B cell (primary cell): ENCODE measurements at regions not wholly inside any gene's neighbourhood (a gene's known extent, or its start where the extent isn't known, plus 50 kb on each side); places are given as distances from the start of the nearest gene placed in this dataset.
"Not testable (repeated sequence)": the region's sequence is repeated elsewhere in the genome, so short reads cannot be mapped to it uniquely, and the experiment has no call there.

Experiments used
- ATAC-seq: fragments of 200-7000 bp; cut with Tn5 transposase; one replicate; pipeline ENCODE4 v1.10.0; 2021; ENCODE audit warnings: low read depth, mild to moderate bottlenecking, moderate number of reproducible peaks, moderate library complexity
- CTCF ChIA-PET: fragments of 350-600 bp; sonication (Branson Sonifier 250); formaldehyde crosslinking; loops from one replicate; lab custom pipeline; 2021; ENCODE audit warnings: antibody characterized with exemption, inconsistent platforms; lab: Charles Lee
- POLR2A ChIA-PET: fragments of 350-600 bp; sonication (Branson Sonifier 250); formaldehyde crosslinking; loops from one replicate; lab custom pipeline; 2021; ENCODE audit warnings: antibody characterized with exemption; lab: Charles Lee
- DNase-seq: peaks from one replicate; pipeline ENCODE4 v3.0.0; 2013
- H2AFZ ChIP-seq: 2 replicates; pipeline ENCODE4 v1.6.1; 2012; ENCODE audit warnings: mild to moderate bottlenecking, low read depth, low read length; ENCODE audit not compliant: insufficient read depth, poor library complexity, severe bottlenecking
- H3K27ac ChIP-seq, 2 donors: 1 replicate in 1 of 2; 2 replicates in 1 of 2; pipeline ENCODE4 v1.5.1; 2012 to 2013; ENCODE audit warnings: low read length in 2 of 2, mild to moderate bottlenecking in 2 of 2, moderate library complexity in 1 of 2
- H3K27me3 ChIP-seq, 4 experiments: fragments of 200-600 bp in 1 of 4; sonication (generic) in 1 of 4; replicated peaks in 1 of 4; 1 replicate in 2 of 4; 2 replicates in 2 of 4; pipeline versions ENCODE4 v1.6.1 to v1.7.0; 2013 to 2016; ENCODE audit warnings: low read length in 3 of 4, mild to moderate bottlenecking in 2 of 4, mixed read lengths in 1 of 4, moderate library complexity in 1 of 4; ENCODE audit not compliant: insufficient read depth in 4 of 4, control insufficient read depth in 3 of 4; ENCODE audit errors: control extremely low read depth in 1 of 4
- H3K36me3 ChIP-seq, 2 experiments: replicated peaks in 1 of 2; 1 replicate in 1 of 2; 2 replicates in 1 of 2; pipeline versions ENCODE4 v1.6.1 to v1.7.1; 2013; ENCODE audit warnings: low read length in 1 of 2; ENCODE audit not compliant: insufficient read depth in 2 of 2, control insufficient read depth in 1 of 2; ENCODE audit errors: control extremely low read depth in 1 of 2, extremely low read depth in 1 of 2
- H3K4me1 ChIP-seq, 2 donors: fragments of 200-600 bp in 1 of 2; sonication (generic) in 1 of 2; 1 replicate in 1 of 2; 2 replicates in 1 of 2; pipeline versions ENCODE4 v1.5.1 to v1.6.1; 2013 to 2017; ENCODE audit warnings: low read length in 2 of 2; ENCODE audit not compliant: control insufficient read depth in 2 of 2, insufficient read depth in 2 of 2
- H3K4me2 ChIP-seq: replicated peaks from 2 replicates; pipeline ENCODE3; 2012; ENCODE audit warnings: mild to moderate bottlenecking, low read depth, low read length; ENCODE audit not compliant: poor library complexity, severe bottlenecking
- H3K4me3 ChIP-seq, 5 experiments: fragments of 200-600 bp in 1 of 5; sonication (generic) in 1 of 5; 1 replicate in 3 of 5; 2 replicates in 2 of 5; pipeline versions ENCODE4 v1.5.1 to v1.7.0; 2011 to 2016; ENCODE audit warnings: low read length in 4 of 5, mild to moderate bottlenecking in 4 of 5, low read depth in 2 of 5, control low read depth in 1 of 5, moderate library complexity in 1 of 5; ENCODE audit not compliant: insufficient read depth in 1 of 5; ENCODE audit errors: control extremely low read depth in 1 of 5, extremely low read depth in 1 of 5
- H3K79me2 ChIP-seq: fragments of 200-600 bp; sonication (generic); one replicate; pipeline ENCODE4 v1.6.0; 2016; ENCODE audit warnings: low read length; ENCODE audit not compliant: control insufficient read depth, insufficient read depth
- H3K9ac ChIP-seq: fragments of 200-600 bp; sonication (generic); 2 replicates; pipeline ENCODE4 v1.6.1; 2017; ENCODE audit warnings: mild to moderate bottlenecking, low read length, moderate library complexity
- H3K9me3 ChIP-seq, 3 donors: one replicate each; pipeline versions ENCODE4 v1.6.1 to v1.7.1; 2013; ENCODE audit warnings: low read length in 2 of 3; ENCODE audit not compliant: control insufficient read depth in 2 of 3, insufficient read depth in 1 of 3; ENCODE audit errors: control extremely low read depth in 1 of 3
- H4K20me1 ChIP-seq: 2 replicates; pipeline ENCODE4 v1.6.0; 2012; ENCODE audit warnings: mild to moderate bottlenecking, low read length; ENCODE audit not compliant: insufficient read depth, control insufficient read depth, poor library complexity, severe bottlenecking
- H3K27ac Mint-ChIP-seq: one replicate; pipeline ENCODE4 v1.8.0; 2021; ENCODE audit warnings: mixed read lengths
- H3K27me3 Mint-ChIP-seq: one replicate; pipeline ENCODE4 v1.8.0; 2021; ENCODE audit warnings: mixed read lengths
- H3K4me1 Mint-ChIP-seq: one replicate; pipeline ENCODE4 v1.8.0; 2021; ENCODE audit warnings: mixed read lengths
- H3K4me3 Mint-ChIP-seq: one replicate; pipeline ENCODE4 v1.8.0; 2021; ENCODE audit warnings: mixed read lengths
- H3K9me3 Mint-ChIP-seq: one replicate; pipeline ENCODE4 v1.8.0; 2022; ENCODE audit warnings: mixed read lengths; ENCODE audit not compliant: insufficient read depth
- EZH2 ChIP-seq: IDR thresholded peaks from 2 replicates; pipeline ENCODE4 v1.6.1; 2012; ENCODE audit warnings: borderline replicate concordance, low read depth, mild to moderate bottlenecking, moderate library complexity, low read length; ENCODE audit not compliant: insufficient read depth, poor library complexity, severe bottlenecking
- WGBS: methylation state at CpG from one replicate; pipeline ENCODE4 v1.1.5; 2013; ENCODE audit warnings: missing lambda C conversion rate; ENCODE audit not compliant: insufficient coverage; 5-methylcytosine and 5-hydroxymethylcytosine counted together
- intact Hi-C: fragments of 100-400 bp; cut with micrococcal nuclease; formaldehyde crosslinking; loops from one replicate; pipeline ENCODE4 v1.10.0; 2022
- TF ChIP-seq, protein P1 (sequence below): fragments of 200-600 bp; IDR thresholded peaks from one replicate; pipeline ENCODE4 v1.8.0; 2022; ENCODE audit warnings: antibody characterized with exemption, mild to moderate bottlenecking

GRCh38 chr7:83814480-83814879, 165.5 kb upstream of the SEMA3E start:
- H3K4me3 ChIP-seq: no peak overlapping the region
- no peaks in the 10 kb centered on the region for H3K79me2 ChIP-seq
- no peak overlapping the region for H3K27ac ChIP-seq
- H3K4me1 ChIP-seq: no peaks in the 10 kb centered on the region
- H3K9me3 ChIP-seq: no peaks in the 10 kb centered on the region
- H3K4me2 ChIP-seq: no peak overlapping the region
- H2AFZ ChIP-seq: no peak overlapping the region
- no peak overlapping the region for H3K27ac Mint-ChIP-seq
- no peaks in the 10 kb centered on the region for H3K27me3 Mint-ChIP-seq
- no CpG with 5 or more reads among the region's 1 CpG for WGBS
- no peak for DNase-seq
- H4K20me1 ChIP-seq: no peaks in the 10 kb centered on the region
- no peak for ATAC-seq
- H3K9ac ChIP-seq: no peak overlapping the region
- H3K4me3 Mint-ChIP-seq: no peak overlapping the region
- H3K4me1 Mint-ChIP-seq: no peaks in the 10 kb centered on the region
- ChIA-PET POLR2A (no interaction called here), CTCF (no interaction called here)
- H3K9me3 Mint-ChIP-seq: no peaks in the 10 kb centered on the region
- intact Hi-C loops: no loop called here
- TF ChIP-seq, protein P1, sequence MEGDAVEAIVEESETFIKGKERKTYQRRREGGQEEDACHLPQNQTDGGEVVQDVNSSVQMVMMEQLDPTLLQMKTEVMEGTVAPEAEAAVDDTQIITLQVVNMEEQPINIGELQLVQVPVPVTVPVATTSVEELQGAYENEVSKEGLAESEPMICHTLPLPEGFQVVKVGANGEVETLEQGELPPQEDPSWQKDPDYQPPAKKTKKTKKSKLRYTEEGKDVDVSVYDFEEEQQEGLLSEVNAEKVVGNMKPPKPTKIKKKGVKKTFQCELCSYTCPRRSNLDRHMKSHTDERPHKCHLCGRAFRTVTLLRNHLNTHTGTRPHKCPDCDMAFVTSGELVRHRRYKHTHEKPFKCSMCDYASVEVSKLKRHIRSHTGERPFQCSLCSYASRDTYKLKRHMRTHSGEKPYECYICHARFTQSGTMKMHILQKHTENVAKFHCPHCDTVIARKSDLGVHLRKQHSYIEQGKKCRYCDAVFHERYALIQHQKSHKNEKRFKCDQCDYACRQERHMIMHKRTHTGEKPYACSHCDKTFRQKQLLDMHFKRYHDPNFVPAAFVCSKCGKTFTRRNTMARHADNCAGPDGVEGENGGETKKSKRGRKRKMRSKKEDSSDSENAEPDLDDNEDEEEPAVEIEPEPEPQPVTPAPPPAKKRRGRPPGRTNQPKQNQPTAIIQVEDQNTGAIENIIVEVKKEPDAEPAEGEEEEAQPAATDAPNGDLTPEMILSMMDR: no peak
- TF ChIP-seq EZH2: no peak
- H3K36me3 ChIP-seq: no peaks in the 10 kb centered on the region
- H3K27me3 ChIP-seq: no peaks in the 10 kb centered on the region

DNA sequence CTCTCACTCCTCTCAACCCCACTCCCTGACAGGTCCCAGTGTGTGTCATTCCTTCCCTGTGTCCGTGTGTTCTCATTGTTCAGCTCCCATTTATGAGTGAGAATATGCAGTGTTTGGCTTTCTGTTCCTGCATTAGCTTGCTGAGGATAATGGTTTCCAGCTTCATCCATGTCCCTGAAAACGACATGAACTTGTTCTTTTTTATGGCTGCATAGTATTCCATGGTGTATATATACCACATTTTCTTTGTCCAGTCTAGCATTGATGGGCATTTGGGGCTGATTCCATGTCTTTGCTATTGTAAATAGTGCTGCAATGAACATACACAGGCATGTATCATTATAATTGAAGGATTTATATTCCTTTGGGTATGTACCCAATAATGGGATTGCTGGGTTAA, 163.6 kb upstream of the SEMA3E start:
- H3K79me2 ChIP-seq, H3K9me3 Mint-ChIP-seq, H3K27me3 ChIP-seq, H3K4me1 Mint-ChIP-seq, H4K20me1 ChIP-seq, H2AFZ ChIP-seq, H3K27me3 Mint-ChIP-seq, H3K4me3 Mint-ChIP-seq, H3K4me1 ChIP-seq, H3K9me3 ChIP-seq, H3K4me3 ChIP-seq, ATAC-seq, POLR2A ChIA-PET, H3K27ac Mint-ChIP-seq, intact Hi-C loops, DNase-seq, H3K9ac ChIP-seq, H3K4me2 ChIP-seq, H3K36me3 ChIP-seq, CTCF ChIA-PET, H3K27ac ChIP-seq: not testable (repeated sequence)
- WGBS: 100% methylated on average over 1 of the region's 2 CpGs
